Ammon's horn (tissue), 1 donor: ENCODE measurements at regions not wholly inside any gene's neighbourhood (a gene's known extent, or its start where the extent isn't known, plus 50 kb on each side); places are given as distances from the start of the nearest gene placed in this dataset.

ENCODE experiments used
- DNase-seq: peaks from one replicate; pipeline ENCODE4 v3.0.0-alpha.2; 2016; ENCODE audit warnings: low spot score

GRCh38 chr4:57607566-57608180 is 497.5 kb upstream of the IGFBP7 start:
- DNase-seq, result no peak

GRCh38 chr4:57605376-57605775 is 495.2 kb upstream of the IGFBP7 start:
- DNase-seq, result no peak

GRCh38 chr4:57602141-57602540 is 492.0 kb upstream of the IGFBP7 start:
- DNase-seq, result no peak

GRCh38 chr4:57591073-57591472 is 480.9 kb upstream of the IGFBP7 start:
- DNase-seq, result no peak

GRCh38 chr4:57588557-57588956 is 478.4 kb upstream of the IGFBP7 start:
- no peak for DNase-seq

GRCh38 chr4:57580710-57581599 is 470.8 kb upstream of the IGFBP7 start:
- no peak for DNase-seq

- DNase-seq, result no peak
Observed at GRCh38 chr4:57575426-57575825, 465.2 kb upstream of the IGFBP7 start.

GRCh38 chr4:57554556-57555092 is 444.4 kb upstream of the IGFBP7 start:
- peak; percentile 4 for DNase-seq

- peak; percentile 13 for DNase-seq
Observed at GRCh38 chr4:57553728-57554127, 443.5 kb upstream of the IGFBP7 start.

GRCh38 chr4:57550198-57550597 is 440.0 kb upstream of the IGFBP7 start:
- DNase-seq, result peak; percentile 4

GRCh38 chr4:57548856-57549255 is 438.7 kb upstream of the IGFBP7 start:
- no peak for DNase-seq

- no peak for DNase-seq
Observed at GRCh38 chr4:57544811-57545654, 434.8 kb upstream of the IGFBP7 start.

GRCh38 chr4:57504797-57505530 is 394.8 kb upstream of the IGFBP7 start:
- DNase-seq, result no peak

- no peak for DNase-seq
Observed at GRCh38 chr4:57504139-57504538, 394.0 kb upstream of the IGFBP7 start.

- no peak for DNase-seq
Observed at GRCh38 chr4:57501720-57502119, 391.5 kb upstream of the IGFBP7 start.

- DNase-seq, result no peak
Observed at GRCh38 chr4:57499786-57500185, 389.6 kb upstream of the IGFBP7 start.

GRCh38 chr4:57498251-57498650 is 388.1 kb upstream of the IGFBP7 start:
- DNase-seq, result no peak

GRCh38 chr4:57496697-57497471 is 386.7 kb upstream of the IGFBP7 start:
- DNase-seq, result no peak

- DNase-seq, result no peak
Observed at GRCh38 chr4:57494821-57495220, 384.6 kb upstream of the IGFBP7 start.

- DNase-seq, result no peak
Observed at GRCh38 chr4:57492251-57492878, 382.2 kb upstream of the IGFBP7 start.
